ENCODE measurements at regions not wholly inside any gene's neighbourhood (a gene's known extent, or its start where the extent isn't known, plus 50 kb on each side); places are given as distances from the start of the nearest gene placed in this dataset.

- TF ChIP-seq BCL3 (IDR thresholded peaks at IDR 0.05; ENCODE audit: borderline replicate concordance, insufficient read depth, low read depth, low read length, poor library complexity, severe bottlenecking): no peak
Measured at GRCh38 chr14:30356438-30357202, 202.3 kb upstream of the G2E3 start (continued).

GRCh38 chr14:30357791-30358190, 201.2 kb upstream of the G2E3 start:
- Histone ChIP-seq H3K79me2 (ENCODE audit: control insufficient read depth, insufficient read depth, low read length) (no peaks in the 10 kb centered on the region), H3K9me3 (replicated peaks; ENCODE audit: control insufficient read depth, insufficient read depth, low read length) (no peaks in the 10 kb centered on the region), H3K9ac (ENCODE audit: control insufficient read depth, insufficient read depth, low read length) (no peak overlapping the region), H3K4me1 (ENCODE audit: control insufficient read depth, insufficient read depth, low read length) (peaks cover 10% of the 10 kb centered on the region; the same call in 1 of the 2 replicates), H3K4me2 (ENCODE audit: control insufficient read depth, insufficient read depth) (no peak overlapping the region), H3K4me3 (no peak overlapping the region), H3K36me3 (ENCODE audit: control insufficient read depth in 2 of 2, insufficient read depth in 2 of 2, low read length in 1 of 2) (no peaks in the 10 kb centered on the region), H3K27ac (ENCODE audit: control insufficient read depth, insufficient read depth) (no peak overlapping the region), H3K27me3 (replicated peaks in 1 of 2; ENCODE audit: control insufficient read depth in 2 of 2, insufficient read depth in 2 of 2, low read length in 1 of 2) (no peaks in the 10 kb centered on the region), H4K20me1 (ENCODE audit: control insufficient read depth, insufficient read depth) (no peaks in the 10 kb centered on the region), H2AFZ (ENCODE audit: control insufficient read depth, low read depth, low read length) (no peak overlapping the region)
- ChIA-PET CTCF (interaction anchor here (1.4 to 2.3 kb wide), 2 partner anchors 13 to 87 kb away, joined by 7 to 11 read pairs; no protein-coding TSS in a partner anchor), SMC1A (ENCODE audit: uncharacterized antibody, unreplicated experiment) (interaction anchor here (1.7 to 3.7 kb wide), 2 partner anchors 11 to 26 kb away, joined by 5 to 10 read pairs; no protein-coding TSS in a partner anchor), POLR2A (no interaction called here), RAD21 (ENCODE audit: unreplicated experiment) (no interaction called here)
- TF ChIP-seq ZNF622 (IDR thresholded peaks at IDR 0.05): no peak
- TF ChIP-seq ZBED1 (IDR thresholded peaks at IDR 0.05; ENCODE audit: borderline replicate concordance): no peak
- no peak for TF ChIP-seq STAT3 (IDR thresholded peaks at IDR 0.05; ENCODE audit: low read depth, low read length)
- TF ChIP-seq PAX5 (IDR thresholded peaks at IDR 0.05; ENCODE audit: borderline replicate concordance, low read depth, low read length): no peak
- TF ChIP-seq MTA2 (IDR thresholded peaks at IDR 0.05; ENCODE audit: low read depth): no peak
- DNase-seq (ENCODE audit: low read depth, low spot score): no peak
- ATAC-seq: no peak
- intact Hi-C loops (cut with micrococcal nuclease; ENCODE audit: unreplicated experiment): no loop called here
- in situ Hi-C loops (cut with MboI): no loop called here
- 81% methylated on average over 8 of the region's 8 CpGs for WGBS (ENCODE audit: insufficient coverage, insufficient replicate concordance, low lambda C conversion rate, missing lambda C conversion rate)
- no peak for FAIRE-seq
- no TSS peak for BruUV-seq (replicated peaks)

All from GM12878 (cell line).